Esophagus squamous epithelium (tissue), 5 donors: ENCODE measurements at regions not wholly inside any gene's neighbourhood (a gene's known extent, or its start where the extent isn't known, plus 50 kb on each side); places are given as distances from the start of the nearest gene placed in this dataset.

Source experiments
- DNase-seq: peaks from one replicate; lab custom pipeline; 2025; lab: John Stamatoyannopoulos, UW
- H3K27ac ChIP-seq, 4 donors: fragments of 200-600 bp; sonication (generic); one replicate each; pipeline ENCODE4 v1.5.1; 2016 to 2019; ENCODE audit warnings: mild to moderate bottlenecking in 1 of 4
- H3K27me3 ChIP-seq, 4 donors: fragments of 200-600 bp; sonication (generic); 1 replicate in 3 of 4; 2 replicates in 1 of 4; pipeline versions ENCODE4 v1.5.1 to v1.6.0; 2017 to 2021; ENCODE audit warnings: antibody characterized with exemption in 1 of 4
- H3K36me3 ChIP-seq, 3 donors: fragments of 200-600 bp; sonication (generic); one replicate each; pipeline ENCODE4 v1.5.1; 2016 to 2019
- H3K4me1 ChIP-seq, 3 donors: fragments of 200-600 bp; sonication (generic); one replicate each; pipeline ENCODE4 v1.5.1; 2017 to 2019
- H3K4me3 ChIP-seq, 4 donors: fragments of 200-600 bp; sonication (generic); 1 replicate in 3 of 4; 2 replicates in 1 of 4; pipeline ENCODE4 v1.5.1; 2016 to 2019; ENCODE audit warnings: mild to moderate bottlenecking in 2 of 4, moderate library complexity in 1 of 4
- H3K9me3 ChIP-seq, 3 donors: fragments of 200-600 bp; sonication (generic); one replicate each; pipeline ENCODE4 v1.5.1; 2016 to 2019
- CTCF ChIP-seq, 6 experiments: fragments of 450-650 bp in 4 of 6; fragments of 200-600 bp in 2 of 6; sonication (generic) in 2 of 6; IDR thresholded peaks; one replicate each; pipeline ENCODE4 v1.5.1; 2016 to 2019; ENCODE audit warnings: antibody characterized with exemption in 6 of 6, mild to moderate bottlenecking in 4 of 6, moderate library complexity in 4 of 6
- POLR2A ChIP-seq, 4 donors: fragments of 450-650 bp; IDR thresholded peaks; one replicate each; pipeline ENCODE4 v1.6.1; 2017; ENCODE audit warnings: antibody characterized with exemption in 4 of 4, mild to moderate bottlenecking in 4 of 4, moderate library complexity in 3 of 4
- WGBS, 2 donors: methylation state at CpG; one replicate each; pipeline ENCODE4 v1.1.5; 2018; 5-methylcytosine and 5-hydroxymethylcytosine counted together
- intact Hi-C: fragments of 100-400 bp; cut with DNase I; formaldehyde crosslinking; loops from one replicate; pipeline ENCODE4 v1.15.0; 2022
- donor health status: DM: yes; HTN: yes; CAD: no.

- Histone ChIP-seq H3K4me3 (no peak overlapping the region), H3K27ac (no peak overlapping the region), H3K27me3 (no peaks in the 10 kb centered on the region), H3K9me3 (no peaks in the 10 kb centered on the region), H3K36me3 (no peaks in the 10 kb centered on the region), H3K4me1 (no peaks in the 10 kb centered on the region)
- intact Hi-C loops: no loop called here
- WGBS, 2 donors: 90 to 92% methylated on average over 3 of the region's 3 CpGs
- DNase-seq: no peak
- TF ChIP-seq POLR2A (IDR thresholded peaks at IDR 0.05): no peak
- TF ChIP-seq CTCF (IDR thresholded peaks at IDR 0.05): no peak
These were observed 222.6 kb downstream of the LRRC3B start for GRCh38 chr3:26845194-26845593.

GRCh38 chr3:26847680-26848079, 225.1 kb downstream of the LRRC3B start:
- TF ChIP-seq CTCF (IDR thresholded peaks at IDR 0.05) (no peak), POLR2A (IDR thresholded peaks at IDR 0.05) (no peak)
- no peaks in the 10 kb centered on the region for H3K27me3 ChIP-seq
- DNase-seq: no peak
- H3K36me3 ChIP-seq: no peaks in the 10 kb centered on the region
- H3K4me1 ChIP-seq: no peaks in the 10 kb centered on the region
- no peak overlapping the region for H3K4me3 ChIP-seq
- intact Hi-C loops: no loop called here
- no peak overlapping the region for H3K27ac ChIP-seq
- H3K9me3 ChIP-seq: no peaks in the 10 kb centered on the region

- intact Hi-C loops: no loop called here
- no peaks in the 10 kb centered on the region for H3K4me1 ChIP-seq
- no peaks in the 10 kb centered on the region for H3K27me3 ChIP-seq
- no peaks in the 10 kb centered on the region for H3K36me3 ChIP-seq
- H3K27ac ChIP-seq: no peak overlapping the region
- DNase-seq: no peak
- no peak overlapping the region for H3K4me3 ChIP-seq
- TF ChIP-seq POLR2A (IDR thresholded peaks at IDR 0.05) (no peak), CTCF (IDR thresholded peaks at IDR 0.05) (no peak)
- 64 to 66% methylated on average over 3 of the region's 3 CpGs for WGBS, 2 donors
- H3K9me3 ChIP-seq: no peaks in the 10 kb centered on the region
These were observed 271.9 kb downstream of the LRRC3B start for GRCh38 chr3:26894443-26894842.

DNA sequence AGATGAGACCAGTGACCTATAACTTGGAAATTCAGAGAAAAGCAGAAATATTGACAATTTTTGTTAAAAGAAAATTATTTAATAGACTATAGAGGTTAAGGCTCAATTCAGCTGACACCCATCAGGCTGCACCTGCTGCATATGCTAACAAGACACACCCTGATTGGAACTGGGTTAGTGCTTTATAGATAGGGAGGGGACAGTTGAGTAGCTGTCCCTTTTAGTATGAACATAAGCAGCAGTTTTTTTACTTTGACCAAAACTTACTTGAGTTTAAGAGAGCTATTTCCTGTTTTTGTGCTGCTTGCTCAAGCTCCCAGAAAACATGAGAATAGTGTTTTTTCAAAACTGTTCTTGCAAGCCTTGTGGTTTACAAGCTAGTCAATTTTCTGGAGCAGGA, 292.6 kb downstream of the LRRC3B start:
- intact Hi-C loops: no loop called here
- TF ChIP-seq POLR2A (IDR thresholded peaks at IDR 0.05): no peak
- no peak for TF ChIP-seq CTCF (IDR thresholded peaks at IDR 0.05)
- no peak overlapping the region for H3K27ac ChIP-seq
- no peaks in the 10 kb centered on the region for H3K4me1 ChIP-seq
- H3K27me3 ChIP-seq: no peaks in the 10 kb centered on the region
- H3K9me3 ChIP-seq: no peaks in the 10 kb centered on the region
- H3K4me3 ChIP-seq: no peak overlapping the region
- no peaks in the 10 kb centered on the region for H3K36me3 ChIP-seq
- DNase-seq: no peak

- WGBS, 2 donors: 43 to 52% methylated on average over 12 of the region's 12 CpGs
- Histone ChIP-seq H3K27me3 (no peaks in the 10 kb centered on the region), H3K4me3 (no peak overlapping the region), H3K4me1 (no peaks in the 10 kb centered on the region), H3K27ac (no peak overlapping the region), H3K9me3 (no peaks in the 10 kb centered on the region), H3K36me3 (no peaks in the 10 kb centered on the region)
- DNase-seq: no peak
- intact Hi-C loops: no loop called here
- TF ChIP-seq POLR2A (IDR thresholded peaks at IDR 0.05): no peak
- TF ChIP-seq CTCF (IDR thresholded peaks at IDR 0.05): no peak
These were observed 298.3 kb downstream of the LRRC3B start for GRCh38 chr3:26920646-26921478.
